NCI-H510A treated with DMSO at 0.1 percent for 48 hours (cell line): ENCODE measurements at regions not wholly inside any gene's neighbourhood (a gene's known extent, or its start where the extent isn't known, plus 50 kb on each side); places are given as distances from the start of the nearest gene placed in this dataset.
A peak's percentile ranks its signal among the peaks of the same experiment; 100 is the strongest.

Source experiments
- DNase-seq: peaks from one replicate; lab custom pipeline; 2025; lab: John Stamatoyannopoulos, UW

DNA sequence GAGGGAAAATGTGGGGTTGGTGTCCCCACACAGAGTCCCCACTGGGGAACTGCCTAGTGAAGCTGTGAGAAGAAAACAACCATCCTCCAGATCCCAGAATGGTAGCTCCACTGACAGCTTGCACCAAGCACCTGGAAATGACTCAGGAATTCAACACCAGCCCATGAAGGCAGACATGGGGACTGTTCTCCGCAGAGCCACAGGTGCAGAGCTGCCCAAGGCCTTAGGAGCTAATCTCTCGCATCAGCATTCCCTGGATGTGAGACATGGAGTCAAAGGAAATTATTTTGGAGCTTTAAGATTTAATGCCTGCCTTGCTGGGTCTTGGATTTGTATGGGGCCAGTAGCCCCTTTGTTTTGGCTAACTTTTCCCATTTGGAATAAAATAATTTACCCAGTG, 367.9 kb downstream of the FAM133A start:
- no peak for DNase-seq

DNA sequence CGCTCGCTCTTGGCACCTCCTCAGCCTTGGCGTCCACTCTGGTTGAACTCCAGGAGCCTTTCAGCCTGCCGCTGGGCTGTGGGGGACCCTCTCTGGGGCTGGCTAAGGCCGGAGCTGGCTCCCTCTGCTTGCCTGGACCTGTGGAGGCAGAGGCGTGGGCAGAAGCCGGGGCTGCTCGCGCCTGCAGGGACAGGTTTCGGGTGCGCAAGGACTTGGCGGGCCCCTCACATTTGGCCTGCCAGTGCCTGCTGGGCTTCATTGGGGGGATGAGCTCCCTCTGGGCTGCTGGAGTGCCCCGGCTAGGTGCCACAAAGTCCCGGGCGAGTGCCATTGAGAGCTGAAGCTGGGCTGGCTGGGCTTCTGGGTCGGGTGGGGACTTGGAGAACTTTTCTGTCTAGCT, 371.7 kb downstream of the FAM133A start:
- no peak for DNase-seq

DNA sequence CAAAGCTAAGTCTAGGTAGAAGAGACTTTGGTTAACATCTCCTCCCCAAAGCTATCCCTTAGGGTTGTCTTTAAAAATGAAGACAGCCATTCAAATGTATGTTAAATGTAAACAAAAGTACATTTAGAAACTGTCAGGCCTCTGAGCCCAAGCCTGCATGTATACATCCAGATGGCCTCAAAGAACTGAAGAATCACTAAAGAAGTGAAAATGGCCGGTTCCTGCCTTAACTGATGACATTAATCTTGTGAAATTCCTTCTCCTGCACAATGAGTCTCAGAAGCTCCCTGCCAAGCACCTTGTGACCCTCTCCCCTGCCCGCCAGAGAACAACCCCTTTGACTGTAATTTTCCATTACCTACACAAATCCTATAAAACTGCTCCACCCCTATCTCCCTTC, 377.9 kb downstream of the FAM133A start:
- no peak for DNase-seq

DNA sequence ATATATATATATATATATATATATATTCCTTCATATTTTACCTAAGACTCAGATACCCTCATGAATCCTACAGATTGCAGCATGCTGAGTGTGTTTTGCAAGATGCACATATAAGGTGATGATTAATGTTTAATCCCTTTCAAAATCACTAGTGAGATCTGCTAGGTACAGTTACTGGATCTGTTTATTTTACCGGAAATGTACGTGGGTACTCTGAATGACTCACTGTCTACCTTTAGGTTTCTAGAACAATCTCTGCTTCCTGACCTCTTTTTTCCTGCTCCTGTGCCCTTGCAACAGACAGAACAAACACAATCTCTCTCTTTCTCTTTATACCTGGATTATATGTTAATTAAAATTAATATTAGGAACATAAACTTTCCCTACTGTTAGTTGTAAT, 379.6 kb downstream of the FAM133A start:
- DNase-seq = no peak

DNA sequence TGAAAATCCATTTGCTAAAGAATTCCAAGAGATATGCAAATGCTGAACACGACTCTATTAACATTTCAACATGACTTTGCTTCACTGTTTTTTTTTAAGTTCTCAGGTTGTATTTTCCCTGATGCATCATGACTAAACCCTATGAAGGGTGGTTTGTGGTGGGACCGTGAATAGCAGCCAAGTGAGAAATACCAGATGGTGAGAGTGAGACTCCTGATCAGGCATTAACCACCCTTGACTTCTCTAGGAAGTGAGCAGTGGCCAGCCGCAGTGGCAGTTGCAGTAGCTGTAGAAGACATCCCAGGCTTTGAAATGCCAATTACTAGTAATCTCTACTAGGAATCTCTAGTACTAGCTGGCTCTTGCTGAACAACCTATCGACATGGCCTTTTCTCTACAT, 383.4 kb downstream of the FAM133A start:
- DNase-seq = no peak

DNA sequence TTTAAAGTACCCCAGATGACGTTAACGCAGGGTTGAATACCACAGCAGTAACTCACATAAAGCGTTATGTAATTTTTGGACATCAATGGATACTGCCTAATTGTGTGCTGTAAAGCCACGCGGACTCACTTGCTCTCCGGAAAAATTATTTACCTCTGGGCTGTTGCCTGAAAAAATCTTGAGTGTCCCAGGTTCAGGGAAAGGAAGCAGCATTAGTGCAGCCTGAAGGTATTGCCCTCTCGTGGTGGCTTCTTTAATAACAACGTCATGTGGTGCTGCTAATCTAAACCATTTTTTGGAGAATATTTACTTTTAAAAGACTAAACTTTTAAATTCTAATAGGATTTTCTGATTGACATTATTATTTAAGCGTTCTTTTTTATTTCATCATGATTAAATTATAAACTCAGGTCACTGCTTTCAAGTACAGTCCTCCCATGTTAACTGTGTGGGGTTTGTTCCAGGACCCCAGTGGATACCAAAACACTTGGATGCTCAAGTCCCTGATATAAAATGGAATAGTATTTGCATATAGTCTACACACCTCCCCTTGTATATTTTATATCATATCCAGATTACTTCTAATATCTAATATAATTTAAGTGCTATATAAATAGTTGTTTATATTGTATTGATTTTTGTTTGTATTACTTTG, 384.8 kb downstream of the FAM133A start:
- peak; percentile 14 for DNase-seq

DNA sequence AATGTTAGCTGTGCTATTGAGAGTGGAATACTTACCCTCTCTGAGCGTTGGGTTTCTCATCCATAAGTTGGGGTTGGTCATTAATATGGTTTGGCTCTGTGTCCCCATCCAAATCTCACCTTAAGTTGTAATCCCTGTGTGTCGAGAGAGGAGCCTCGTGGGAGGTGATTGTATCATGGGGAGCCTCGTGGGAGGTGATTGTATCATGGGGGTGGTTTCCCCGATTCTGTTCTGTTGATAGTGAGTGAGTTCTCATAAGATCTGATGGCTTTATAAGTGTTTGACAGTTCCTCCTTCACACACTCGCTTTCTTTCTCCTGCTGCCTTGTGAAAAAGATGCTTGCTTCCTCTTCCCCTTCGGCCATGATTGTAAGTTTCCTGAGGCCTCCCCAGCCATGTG, 391.1 kb downstream of the FAM133A start:
- DNase-seq = no peak

DNA sequence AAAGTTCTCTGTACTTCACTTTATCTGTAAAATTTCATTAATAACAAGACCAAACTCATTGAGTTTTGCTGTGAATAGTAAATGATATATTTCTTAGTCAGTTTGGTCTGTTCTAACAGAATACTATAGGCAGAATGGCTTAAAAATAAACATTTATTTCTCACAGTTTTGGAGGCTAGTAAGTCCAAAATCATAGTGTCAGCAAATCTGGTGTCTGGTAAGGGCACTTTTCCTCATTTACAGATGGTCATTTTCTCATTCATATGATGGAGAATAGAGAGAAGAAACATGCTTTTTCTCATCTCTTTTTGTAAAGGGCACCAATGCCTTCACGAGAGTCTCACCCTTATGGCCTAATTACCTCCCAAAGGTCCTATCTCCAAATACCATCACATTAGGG, 415.1 kb downstream of the FAM133A start:
- DNase-seq = no peak

DNA sequence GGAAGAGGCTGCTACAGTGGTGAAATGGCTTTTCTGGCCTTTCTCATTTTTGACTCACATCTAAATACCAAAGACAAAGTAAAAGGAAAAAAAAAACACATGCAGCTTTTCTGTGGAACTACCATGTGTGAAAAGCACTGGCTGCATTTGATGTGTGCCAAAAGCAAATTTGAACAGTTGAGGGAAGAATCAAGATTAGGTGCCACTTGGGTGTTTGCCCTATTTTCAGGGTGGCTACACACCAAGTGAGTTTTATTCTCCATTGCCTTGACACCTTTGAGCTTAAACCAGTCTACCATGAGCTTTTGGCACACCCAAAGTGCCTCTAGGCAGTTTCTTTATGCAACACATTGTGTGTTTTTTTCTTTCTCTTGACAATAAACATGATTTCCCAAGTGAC, 423.9 kb downstream of the FAM133A start:
- DNase-seq = no peak

DNA sequence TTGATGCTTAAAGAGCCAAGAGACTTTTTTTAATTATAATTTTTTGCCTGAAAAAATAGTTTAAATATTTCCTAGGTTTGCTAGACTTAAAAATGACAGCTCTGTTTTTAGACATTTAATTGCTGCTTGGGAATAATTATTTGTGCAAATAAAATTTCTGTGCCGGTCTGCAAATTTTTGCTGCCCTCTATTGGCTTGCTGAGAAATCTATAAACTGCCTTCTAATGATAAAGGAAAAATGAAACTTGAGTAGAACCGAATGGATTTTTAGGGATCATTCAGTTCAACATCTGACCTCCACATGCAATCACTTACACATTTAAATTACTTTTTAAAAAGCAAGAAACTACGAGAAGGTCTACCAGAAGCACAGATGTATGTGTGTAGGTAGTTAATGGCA, 434.0 kb downstream of the FAM133A start:
- DNase-seq = no peak

DNA sequence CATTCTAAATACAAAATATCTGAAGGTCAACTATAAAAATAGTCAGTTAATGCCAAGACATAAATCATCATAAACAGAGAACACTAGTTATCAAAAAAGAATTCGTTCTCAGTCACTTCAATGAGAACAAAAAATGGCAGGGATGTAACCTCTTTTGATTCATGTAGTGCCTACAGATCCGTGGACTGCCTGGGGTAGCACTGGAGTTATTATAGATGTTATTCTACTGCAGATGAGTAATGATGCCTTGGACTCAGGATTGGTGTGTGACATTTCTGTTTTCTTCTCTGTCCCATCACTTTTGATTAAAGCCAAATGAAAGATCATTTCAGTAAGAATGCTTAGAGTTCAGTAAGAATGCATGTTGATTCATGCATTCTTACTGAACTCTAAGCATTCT, 440.4 kb downstream of the FAM133A start:
- no peak for DNase-seq

DNA sequence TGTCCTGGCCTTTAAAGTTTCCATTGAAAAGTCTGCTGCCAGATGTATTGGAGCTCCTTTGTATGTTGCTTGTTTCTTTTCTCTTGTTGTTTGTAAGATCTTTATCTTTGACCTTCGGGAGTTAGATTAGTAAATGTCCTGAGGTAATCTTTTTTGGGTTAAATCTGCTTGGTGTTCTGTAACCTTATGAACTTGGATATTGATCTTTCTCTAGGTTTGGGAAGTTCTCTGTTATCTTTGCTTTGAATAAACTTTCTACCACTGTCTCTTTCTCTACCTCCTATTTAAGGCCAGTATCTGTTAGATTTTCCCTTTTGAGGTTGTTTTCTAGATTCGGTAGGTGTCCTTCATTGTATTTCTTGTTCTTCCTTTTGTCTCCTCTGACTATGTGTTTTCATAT, 447.8 kb downstream of the FAM133A start:
- no peak for DNase-seq

DNA sequence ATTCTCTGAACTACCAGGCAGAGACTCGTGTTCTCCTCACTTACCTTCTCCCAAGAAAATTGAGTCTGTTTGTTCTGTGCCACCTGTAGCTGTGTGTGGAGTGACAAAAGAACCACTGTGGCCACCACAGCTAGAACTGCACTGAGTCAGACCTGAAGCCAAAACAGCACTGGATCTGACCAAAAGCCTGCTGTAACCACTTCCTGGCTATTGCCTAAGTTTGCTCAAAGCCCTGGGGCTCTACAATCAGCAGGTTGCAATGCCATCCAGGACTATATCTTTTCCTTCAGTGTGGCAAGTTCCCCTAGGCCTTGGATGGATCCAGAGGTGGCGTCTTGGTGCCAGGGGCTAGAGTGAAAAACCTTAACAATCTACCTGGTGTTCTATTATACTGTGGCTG, 449.1 kb downstream of the FAM133A start:
- DNase-seq = no peak

DNA sequence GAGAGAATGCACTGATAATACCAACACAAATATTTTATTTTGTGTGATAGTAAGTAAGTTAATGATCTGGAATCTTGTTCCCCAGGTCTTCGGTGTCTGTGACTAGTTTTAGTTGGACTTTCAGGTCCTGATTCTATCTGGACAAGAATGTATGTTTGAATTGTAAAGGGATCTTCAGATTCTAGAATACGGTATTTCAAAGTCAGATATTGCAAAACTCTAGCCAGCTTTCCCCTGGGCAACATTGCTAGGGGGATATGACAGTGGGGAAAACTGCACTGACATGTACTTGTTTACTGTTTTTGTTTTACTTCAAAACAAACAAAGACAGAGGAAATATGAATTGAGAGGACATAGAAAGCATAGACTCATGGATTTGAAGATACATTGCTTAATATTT, 489.0 kb downstream of the FAM133A start:
- no peak for DNase-seq

DNA sequence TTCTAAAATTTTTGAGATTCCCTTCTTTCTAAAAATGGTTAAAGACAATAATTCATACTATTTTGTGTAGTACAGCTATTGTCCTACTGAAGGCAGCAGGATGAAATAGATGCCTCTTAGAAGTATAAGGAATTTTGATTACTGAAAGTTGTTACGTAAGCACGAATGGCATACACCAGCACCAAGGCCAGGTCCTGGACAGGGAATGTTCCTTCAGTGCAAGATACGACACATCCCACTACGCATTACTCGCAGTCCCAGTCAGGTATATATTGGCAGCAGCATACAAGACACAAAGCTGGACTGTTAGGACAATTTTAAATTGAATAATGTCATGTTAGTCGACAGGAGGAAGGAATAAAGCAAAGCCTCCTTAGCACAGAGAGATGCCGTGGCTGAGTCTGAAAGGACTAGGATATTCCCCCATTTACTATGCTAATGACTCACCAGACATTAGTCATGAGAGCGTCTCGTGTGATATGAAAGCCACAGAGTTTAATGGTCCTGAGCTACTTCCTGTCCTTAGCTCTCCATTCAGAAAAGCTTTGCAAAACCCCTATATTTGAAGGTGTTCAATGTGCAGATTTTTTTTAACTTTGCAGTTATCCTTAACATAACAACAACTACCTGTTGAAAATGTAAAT, 504.3 kb downstream of the FAM133A start:
- DNase-seq = no peak

DNA sequence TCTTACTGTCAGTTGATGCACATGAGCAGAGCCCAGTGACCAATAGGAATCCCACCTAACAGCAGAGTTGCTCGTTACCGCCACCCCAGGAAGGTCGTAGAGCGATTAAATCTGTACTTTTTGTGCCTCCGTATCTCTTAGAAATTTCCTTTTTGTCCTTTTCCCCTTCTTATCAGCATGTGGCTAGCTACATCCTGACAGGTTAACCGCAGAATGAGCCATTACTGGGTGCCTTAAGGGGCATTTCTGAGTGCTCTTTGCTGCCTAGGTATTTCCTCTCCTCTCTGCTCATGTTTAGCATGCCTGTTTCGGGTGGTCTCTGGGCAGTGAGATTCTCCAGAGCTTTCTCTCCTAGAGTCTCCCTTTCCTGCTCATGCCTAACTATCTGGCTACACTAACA, 530.5 kb downstream of the FAM133A start:
- DNase-seq = no peak

DNA sequence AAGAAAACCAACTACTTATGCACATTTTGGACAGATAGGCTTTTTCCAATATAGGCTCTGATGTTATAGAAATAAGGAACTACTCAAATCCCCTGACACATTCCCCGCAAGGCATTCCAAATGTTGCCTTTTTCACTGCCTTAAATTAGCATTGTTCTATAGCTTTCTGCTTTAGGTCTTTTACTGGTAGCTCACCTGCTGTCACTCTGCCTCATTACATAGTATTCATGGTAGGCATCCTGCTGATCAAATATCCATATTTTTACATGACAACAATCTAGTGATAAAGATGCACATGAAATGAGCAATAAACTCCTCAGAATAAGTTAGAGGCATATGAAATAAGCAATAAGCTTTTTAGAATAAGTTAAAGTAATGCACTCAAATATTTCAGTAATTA, 542.7 kb downstream of the FAM133A start:
- DNase-seq = no peak

DNA sequence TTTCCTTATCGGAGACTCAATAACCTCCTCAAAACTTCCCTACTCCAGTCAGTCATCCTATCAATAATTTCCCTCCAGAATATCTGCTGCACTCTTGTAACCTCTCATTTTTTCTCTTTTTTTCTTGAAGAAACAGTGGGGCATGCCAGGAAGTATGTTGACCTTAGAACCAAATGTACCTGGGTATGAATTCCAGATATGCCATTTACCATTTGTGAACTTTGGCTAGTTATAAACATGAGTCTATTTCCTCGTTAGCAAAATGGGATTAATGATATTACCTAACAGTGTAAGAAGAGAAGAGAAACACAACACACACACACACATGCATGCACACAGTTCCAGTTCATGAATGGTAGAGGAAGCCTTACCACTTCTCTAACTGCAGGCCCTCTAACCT, 578.2 kb downstream of the FAM133A start:
- DNase-seq = no peak

DNA sequence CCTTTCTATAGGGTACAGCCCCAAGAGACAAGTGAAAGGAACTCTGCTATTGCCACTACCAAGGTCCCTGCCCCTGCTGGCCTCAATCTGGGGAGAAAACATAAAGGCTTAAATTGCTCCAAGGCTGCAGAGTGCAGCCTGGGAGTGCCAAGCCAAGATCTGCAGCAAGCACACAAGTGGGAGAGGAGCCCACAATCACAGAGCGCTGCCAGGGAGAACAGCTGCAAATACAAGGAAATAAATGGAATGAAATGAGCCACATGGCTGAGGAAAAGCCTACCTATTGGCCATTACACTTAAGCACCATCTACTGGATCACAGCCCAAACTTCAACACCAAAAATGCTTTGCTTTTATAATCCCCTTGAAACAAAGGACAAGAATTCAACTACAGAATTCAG, 582.4 kb downstream of the FAM133A start:
- DNase-seq = no peak

DNA sequence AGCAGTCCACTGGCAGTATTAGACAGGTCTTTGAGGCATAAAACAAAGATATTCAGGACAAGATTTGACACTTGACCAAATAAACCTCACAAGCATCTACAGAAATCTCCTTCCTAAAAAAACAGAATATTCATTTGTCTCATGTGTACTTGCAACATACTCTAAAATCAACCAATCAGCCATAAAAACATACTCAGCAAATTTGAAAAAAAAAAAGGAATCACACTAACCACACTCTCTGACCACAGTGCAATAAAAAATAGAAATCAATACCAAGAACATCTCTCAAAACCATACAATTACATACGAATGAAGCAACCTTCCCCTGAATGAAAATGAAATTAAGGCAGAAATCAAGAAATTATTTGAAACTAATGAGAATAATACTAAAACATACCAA, 591.3 kb downstream of the FAM133A start:
- DNase-seq = no peak

DNA sequence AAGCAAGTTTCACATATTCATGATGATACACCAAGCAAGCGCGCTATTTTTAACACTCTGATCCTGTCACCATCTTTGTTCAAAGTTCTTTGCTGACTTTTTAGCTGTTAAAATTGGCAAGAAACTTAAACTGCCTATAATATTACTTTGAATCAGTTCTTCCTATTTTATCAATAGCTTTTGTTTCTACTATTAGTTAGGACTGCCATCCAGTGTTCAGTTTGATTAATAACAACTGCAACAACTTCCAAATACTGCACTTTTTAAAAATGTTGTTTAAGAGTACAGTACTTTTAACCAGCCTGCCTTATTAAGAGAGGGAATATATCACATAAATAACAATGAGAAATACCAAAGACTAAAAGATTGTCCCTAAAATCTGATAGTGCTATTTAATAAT, 614.3 kb downstream of the FAM133A start:
- no peak for DNase-seq

DNA sequence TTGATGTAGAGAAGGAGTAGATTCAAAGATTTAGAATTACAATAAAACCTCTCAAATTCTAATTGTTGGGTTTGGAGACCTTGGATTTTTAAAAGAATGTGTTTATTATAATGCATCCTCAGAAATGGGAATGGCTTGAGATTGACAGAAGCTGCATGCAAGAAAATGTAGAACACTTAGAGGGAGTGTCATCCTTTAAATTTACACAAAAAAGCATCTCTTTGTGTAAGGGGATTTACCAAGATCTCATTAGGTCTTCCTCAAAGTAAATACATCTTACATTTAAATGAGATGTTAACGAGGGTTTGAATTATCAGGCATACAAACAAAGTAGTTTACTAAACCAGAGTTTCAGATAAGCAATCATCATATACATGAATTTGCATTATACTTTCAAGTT, 615.0 kb downstream of the FAM133A start:
- no peak for DNase-seq

DNA sequence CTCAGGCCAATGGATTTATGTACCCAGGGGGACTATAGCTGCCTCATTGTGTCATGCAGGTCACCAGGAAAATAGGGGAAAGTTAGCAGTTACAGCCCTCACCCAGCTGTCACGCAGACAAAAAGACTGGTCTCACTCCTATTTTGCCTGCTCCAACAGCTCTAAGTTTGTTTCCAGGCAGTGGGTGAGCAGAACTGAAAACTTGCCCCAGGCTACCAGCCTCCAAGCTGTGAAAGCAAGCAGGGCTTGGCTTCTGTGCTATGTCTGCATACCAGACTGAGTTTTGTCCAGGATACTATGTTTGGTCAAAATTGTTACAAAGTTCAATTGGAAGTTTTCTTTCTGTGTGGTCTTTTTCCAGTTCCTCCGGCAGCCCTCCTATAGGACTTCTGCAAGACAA, 628.4 kb downstream of the FAM133A start:
- no peak for DNase-seq

DNA sequence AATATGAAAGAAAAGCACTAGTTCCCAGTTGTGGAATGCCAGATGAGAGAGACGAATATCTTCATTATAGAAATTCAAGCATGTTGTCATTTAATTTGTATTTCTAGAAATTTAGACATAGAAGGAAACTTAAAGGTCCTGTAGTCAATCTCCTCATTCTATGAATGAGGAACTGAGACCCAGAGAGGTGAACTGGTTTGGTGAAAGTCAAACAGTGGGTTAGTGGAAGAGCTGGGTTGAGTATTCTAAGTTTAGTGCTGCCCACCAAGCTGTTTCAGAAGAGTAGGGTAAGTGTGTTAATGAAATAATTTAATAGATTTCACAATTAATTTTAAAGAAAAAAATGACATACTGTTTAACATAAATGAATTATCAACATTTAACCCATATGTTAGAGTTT, 655.2 kb downstream of the FAM133A start:
- DNase-seq = no peak
